ENCODE measurements at regions not wholly inside any gene's neighbourhood (a gene's known extent, or its start where the extent isn't known, plus 50 kb on each side); places are given as distances from the start of the nearest gene placed in this dataset.

DNA sequence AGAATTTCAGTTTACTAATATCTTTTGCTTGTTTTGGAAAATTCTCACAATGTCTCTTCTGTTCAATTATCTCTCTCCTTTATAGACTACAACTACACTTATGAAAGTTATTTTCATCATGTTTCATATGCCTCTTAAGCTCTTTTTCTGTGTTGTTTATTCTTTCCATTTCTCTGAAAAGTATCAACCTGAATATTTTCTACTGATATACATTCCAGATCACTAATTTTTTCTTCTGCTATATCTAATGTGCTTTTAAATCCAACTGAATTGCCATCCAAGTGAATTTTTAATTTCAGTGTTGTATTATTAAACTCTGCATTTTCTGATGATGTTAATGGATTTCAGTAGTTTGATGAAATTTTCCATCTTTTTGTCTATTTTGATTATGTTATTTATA lies 301.3 kb downstream of the HRH4 start:
- Histone ChIP-seq H3K9ac (ENCODE audit: extremely low read depth, insufficient read length, low read length) (no peak overlapping the region), H2BK120ac (ENCODE audit: low read depth, low read length, poor library complexity, severe bottlenecking) (no peak overlapping the region), H2BK20ac (ENCODE audit: low read depth, low read length, poor library complexity, severe bottlenecking) (no peak overlapping the region), H4K5ac (ENCODE audit: insufficient read length, low read depth, low read length) (no peak overlapping the region), H3K27ac (ENCODE audit: insufficient read length, low read depth, low read length) (no peak overlapping the region), H2BK15ac (ENCODE audit: low read depth, low read length) (no peak overlapping the region), H3K79me2 (ENCODE audit: insufficient read depth, low read length) (no peaks in the 10 kb centered on the region), H3K23me2 (ENCODE audit: insufficient read length, low read depth, low read length, poor library complexity, severe bottlenecking) (no peaks in the 10 kb centered on the region), H4K20me1 (ENCODE audit: control insufficient read depth, insufficient read depth, insufficient read length) (no peaks in the 10 kb centered on the region), H3T11ph (ENCODE audit: low read length) (no peak overlapping the region), H3K27me3 (ENCODE audit: insufficient read depth, low read length) (no peaks in the 10 kb centered on the region), H3K56ac (ENCODE audit: insufficient read length, low read depth, low read length) (no peak overlapping the region), H3K18ac (ENCODE audit: insufficient read length, low read depth, low read length) (no peak overlapping the region), H3K9me3 (ENCODE audit: control insufficient read depth, low read depth, low read length) (no peaks in the 10 kb centered on the region), H3K14ac (ENCODE audit: insufficient read depth, low read length) (no peak overlapping the region), H3K4me1 (ENCODE audit: insufficient read depth, low read length) (no peaks in the 10 kb centered on the region), H3K79me1 (ENCODE audit: insufficient read depth, low read depth, low read length, poor library complexity, severe bottlenecking) (no peaks in the 10 kb centered on the region), H2BK12ac (ENCODE audit: insufficient read length, low read depth, low read length) (no peak overlapping the region), H4K8ac (replicated peaks; ENCODE audit: insufficient read length, low read depth, low read length) (no peak overlapping the region), H3K4me2 (ENCODE audit: insufficient read depth, insufficient read length, low read length) (no peak overlapping the region), H4K91ac (ENCODE audit: insufficient read length, low read depth, low read length) (no peak overlapping the region), H3K4ac (ENCODE audit: low read depth, low read length) (no peak overlapping the region), H2AFZ (ENCODE audit: low read length) (no peak overlapping the region), H3K23ac (ENCODE audit: insufficient read length, low read depth, low read length) (no peak overlapping the region), H2BK5ac (ENCODE audit: insufficient read length, low read length) (no peak overlapping the region), H2AK5ac (ENCODE audit: insufficient read length, low read length) (no peak overlapping the region)
- peaks cover 0 to 14% (median 7%) of the 10 kb centered on the region in 3 experiments; a peak in 3 of 7 replicates for H3K36me3 Mint-ChIP-seq (ENCODE audit: insufficient read depth in 1 of 3, low read depth in 3 of 3)
- no peak for DNase-seq
- TF ChIP-seq, protein P1, sequence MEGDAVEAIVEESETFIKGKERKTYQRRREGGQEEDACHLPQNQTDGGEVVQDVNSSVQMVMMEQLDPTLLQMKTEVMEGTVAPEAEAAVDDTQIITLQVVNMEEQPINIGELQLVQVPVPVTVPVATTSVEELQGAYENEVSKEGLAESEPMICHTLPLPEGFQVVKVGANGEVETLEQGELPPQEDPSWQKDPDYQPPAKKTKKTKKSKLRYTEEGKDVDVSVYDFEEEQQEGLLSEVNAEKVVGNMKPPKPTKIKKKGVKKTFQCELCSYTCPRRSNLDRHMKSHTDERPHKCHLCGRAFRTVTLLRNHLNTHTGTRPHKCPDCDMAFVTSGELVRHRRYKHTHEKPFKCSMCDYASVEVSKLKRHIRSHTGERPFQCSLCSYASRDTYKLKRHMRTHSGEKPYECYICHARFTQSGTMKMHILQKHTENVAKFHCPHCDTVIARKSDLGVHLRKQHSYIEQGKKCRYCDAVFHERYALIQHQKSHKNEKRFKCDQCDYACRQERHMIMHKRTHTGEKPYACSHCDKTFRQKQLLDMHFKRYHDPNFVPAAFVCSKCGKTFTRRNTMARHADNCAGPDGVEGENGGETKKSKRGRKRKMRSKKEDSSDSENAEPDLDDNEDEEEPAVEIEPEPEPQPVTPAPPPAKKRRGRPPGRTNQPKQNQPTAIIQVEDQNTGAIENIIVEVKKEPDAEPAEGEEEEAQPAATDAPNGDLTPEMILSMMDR (conservative IDR thresholded peaks at IDR 0.05), result no peak
- no peaks in the 10 kb centered on the region; the same call in 1 of the 2 replicates for H3K27me3 Mint-ChIP-seq (ENCODE audit: low read depth)
- no peak overlapping the region for H3K4me3 Mint-ChIP-seq
- peaks cover 3 to 6% of the 10 kb centered on the region in 2 experiments for H3K4me1 Mint-ChIP-seq
- H3K27ac Mint-ChIP-seq, result no peak overlapping the region
- peaks cover 16 to 18% of the 10 kb centered on the region in 2 experiments for H3K9me3 Mint-ChIP-seq
